Spleen (tissue), 7 donors: ENCODE measurements at regions not wholly inside any gene's neighbourhood (a gene's known extent, or its start where the extent isn't known, plus 50 kb on each side); places are given as distances from the start of the nearest gene placed in this dataset.

Experiments
- CTCF ChIP-seq, 11 experiments: fragments of 200-600 bp in 7 of 11; fragments of 450-650 bp in 4 of 11; sonication (generic) in 4 of 11; IDR thresholded peaks in 8 of 11; conservative IDR thresholded peaks in 3 of 11; 1 replicate in 7 of 11; 2 replicates in 4 of 11; pipeline versions ENCODE4 v1.4.0 to v1.8.0; 2016 to 2021; ENCODE audit warnings: antibody characterized with exemption in 11 of 11, inconsistent platforms in 4 of 11, mild to moderate bottlenecking in 1 of 11
- POLR2A ChIP-seq, 3 donors: fragments of 450-650 bp; IDR thresholded peaks; one replicate each; pipeline ENCODE4 v1.5.1; 2017; ENCODE audit warnings: antibody characterized with exemption in 3 of 3, mild to moderate bottlenecking in 1 of 3
- donor health status: DM: no; HTN: no; CAD: no; lungs with moderate emphysema.
- donor health status: DM: no; HTN: no; CAD: no.
- donor health status: DM: no; HTN: no; CAD: no.

DNA sequence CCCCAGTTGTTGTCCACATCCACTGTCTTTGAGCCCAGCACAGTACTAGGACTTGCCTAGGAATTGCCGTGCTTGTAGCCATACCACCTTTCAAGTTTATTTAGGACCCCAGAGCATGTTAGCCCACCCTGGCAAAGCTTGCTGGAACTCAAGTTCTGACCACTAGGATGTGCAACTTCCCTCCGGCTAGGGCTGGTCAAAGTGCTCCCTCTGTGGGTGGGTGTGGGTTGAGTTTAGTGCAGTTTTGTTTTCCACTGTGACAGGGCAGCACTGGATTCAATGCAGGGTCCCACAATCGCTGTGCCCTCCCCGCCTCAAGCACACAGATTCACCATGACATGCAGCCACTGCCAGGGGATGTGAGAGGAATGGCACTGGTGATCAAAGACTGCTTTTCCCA, 96.0 kb downstream of the RASGEF1B start:
- no peak for TF ChIP-seq CTCF (IDR thresholded peaks at IDR 0.05 in 8 of 11, conservative IDR thresholded peaks at IDR 0.05 in 3 of 11)
- TF ChIP-seq POLR2A (IDR thresholded peaks at IDR 0.05): no peak
